ENCODE measurements at regions not wholly inside any gene's neighbourhood (a gene's known extent, or its start where the extent isn't known, plus 50 kb on each side); places are given as distances from the start of the nearest gene placed in this dataset.

DNA sequence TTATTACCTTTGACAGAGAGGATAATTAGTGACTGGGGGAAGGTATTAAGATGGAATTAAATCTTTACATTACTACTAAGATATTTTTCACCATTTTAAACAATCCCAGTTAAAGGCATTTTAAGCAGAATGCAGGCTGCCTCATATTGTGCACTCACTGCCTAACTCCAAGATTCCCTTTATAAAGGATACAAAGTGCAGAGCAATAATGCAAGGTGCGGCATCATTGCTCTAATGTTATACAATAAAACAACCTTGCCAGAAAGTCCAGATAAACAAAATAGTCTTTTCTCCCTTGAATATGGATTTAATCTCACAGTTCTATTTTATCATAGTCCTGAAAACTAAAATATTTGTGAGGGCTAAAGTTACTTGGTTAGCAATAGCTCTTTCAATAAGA, 1031.6 kb upstream of the SEMA6D start:
- TF ChIP-seq CTCF (IDR thresholded peaks at IDR 0.05; ENCODE audit: low read depth, low read length) = no peak
- Histone ChIP-seq H3K27me3 (ENCODE audit: insufficient read depth, low read depth, severe bottlenecking) (no peaks in the 10 kb centered on the region), H3K36me3 (no peaks in the 10 kb centered on the region), H3K9me3 (ENCODE audit: severe bottlenecking) (no peaks in the 10 kb centered on the region), H3K4me3 (ENCODE audit: low read depth, low read length) (no peak overlapping the region), H3K27ac (no peak overlapping the region)
- DNase-seq = no peak

DNA sequence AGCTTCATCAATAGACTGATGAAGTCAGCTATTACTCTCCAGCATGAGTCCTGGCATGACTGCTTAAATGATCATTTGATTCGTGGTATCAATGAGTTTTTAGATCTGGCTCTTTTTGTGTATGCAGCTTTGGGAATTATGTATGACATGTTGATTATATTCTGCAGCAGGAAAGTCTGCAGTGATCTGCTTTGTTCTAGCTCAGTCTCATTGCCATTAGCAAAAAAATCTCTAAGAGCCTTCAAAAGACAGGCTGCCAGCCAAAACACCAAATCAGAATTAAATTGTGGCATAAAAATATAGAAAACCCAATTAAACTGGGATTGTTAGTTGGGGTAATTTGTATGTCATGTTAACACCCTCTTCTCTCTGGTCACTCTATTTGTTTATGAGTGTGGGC, 1021.0 kb upstream of the SEMA6D start:
- H3K9me3 ChIP-seq (ENCODE audit: severe bottlenecking) = no peaks in the 10 kb centered on the region
- no peaks in the 10 kb centered on the region for H3K36me3 ChIP-seq
- no peak overlapping the region for H3K27ac ChIP-seq
- no peak overlapping the region for H3K4me3 ChIP-seq (ENCODE audit: low read depth, low read length)
- TF ChIP-seq CTCF (IDR thresholded peaks at IDR 0.05; ENCODE audit: low read depth, low read length) = no peak
- no peak for DNase-seq
- no peaks in the 10 kb centered on the region for H3K27me3 ChIP-seq (ENCODE audit: insufficient read depth, low read depth, severe bottlenecking)

GRCh38 chr15:46701346-46701745, 1016.0 kb upstream of the SEMA6D start:
- no peak overlapping the region for H3K4me3 ChIP-seq (ENCODE audit: low read depth, low read length)
- H3K36me3 ChIP-seq = no peaks in the 10 kb centered on the region
- TF ChIP-seq CTCF (IDR thresholded peaks at IDR 0.05; ENCODE audit: low read depth, low read length) = no peak
- no peak overlapping the region for H3K27ac ChIP-seq
- no peak for DNase-seq
- no peaks in the 10 kb centered on the region for H3K9me3 ChIP-seq (ENCODE audit: severe bottlenecking)
- no peaks in the 10 kb centered on the region for H3K27me3 ChIP-seq (ENCODE audit: insufficient read depth, low read depth, severe bottlenecking)

DNA sequence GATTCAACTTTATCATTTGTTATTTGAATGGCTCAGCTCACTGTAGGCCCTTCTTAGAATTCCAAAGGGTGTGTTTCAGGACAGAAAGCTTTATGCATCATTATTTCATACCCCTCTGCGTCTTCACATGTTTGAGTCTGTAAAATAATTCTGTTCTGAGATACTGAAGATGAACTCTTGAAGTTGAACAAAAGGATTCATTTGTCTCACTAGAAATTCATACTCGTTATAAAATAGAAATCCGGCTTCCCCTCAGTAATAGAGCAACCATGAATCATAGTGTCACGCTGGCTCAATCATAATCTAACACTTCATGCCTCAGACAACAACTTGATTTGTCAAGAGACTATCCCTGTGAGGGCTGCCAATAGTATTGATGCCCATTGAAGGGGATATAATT, 1015.4 kb upstream of the SEMA6D start:
- no peak overlapping the region for H3K27ac ChIP-seq
- H3K36me3 ChIP-seq = no peaks in the 10 kb centered on the region
- peaks cover 3% of the 10 kb centered on the region for H3K9me3 ChIP-seq (ENCODE audit: severe bottlenecking)
- H3K27me3 ChIP-seq (ENCODE audit: insufficient read depth, low read depth, severe bottlenecking) = no peaks in the 10 kb centered on the region
- no peak for DNase-seq
- H3K4me3 ChIP-seq (ENCODE audit: low read depth, low read length) = no peak overlapping the region
- TF ChIP-seq CTCF (IDR thresholded peaks at IDR 0.05; ENCODE audit: low read depth, low read length) = no peak

GRCh38 chr15:46703020-46703861, 1014.1 kb upstream of the SEMA6D start:
- Histone ChIP-seq H3K9me3 (ENCODE audit: severe bottlenecking) (peaks cover 6% of the 10 kb centered on the region), H3K27me3 (ENCODE audit: insufficient read depth, low read depth, severe bottlenecking) (no peaks in the 10 kb centered on the region), H3K36me3 (no peaks in the 10 kb centered on the region), H3K4me3 (ENCODE audit: low read depth, low read length) (no peak overlapping the region), H3K27ac (no peak overlapping the region)
- DNase-seq = no peak
- TF ChIP-seq CTCF (IDR thresholded peaks at IDR 0.05; ENCODE audit: low read depth, low read length) = no peak

Measured in WERI-Rb-1 (cell line).